Activated CD8-positive, alpha-beta T cell treated with anti-CD3 and anti-CD28 coated beads for 36 hours (primary cell): ENCODE measurements at regions not wholly inside any gene's neighbourhood (a gene's known extent, or its start where the extent isn't known, plus 50 kb on each side); places are given as distances from the start of the nearest gene placed in this dataset.

Experiments
- ATAC-seq: fragments of 200-7000 bp; cut with Tn5 transposase; one replicate; pipeline ENCODE4 v1.10.0; 2021; ENCODE audit warnings: mild to moderate bottlenecking, moderate library complexity
- CTCF ChIA-PET: fragments of 350-600 bp; sonication (Branson Sonifier 250); formaldehyde crosslinking; loops from one replicate; lab custom pipeline; 2021; ENCODE audit warnings: antibody characterized with exemption; lab: Charles Lee
- POLR2A ChIA-PET: fragments of 350-600 bp; sonication (Branson Sonifier 250); formaldehyde crosslinking; loops from one replicate; lab custom pipeline; 2021; ENCODE audit warnings: antibody characterized with exemption; lab: Charles Lee
- DNase-seq: peaks from one replicate; pipeline ENCODE4 v3.0.0-alpha.2; 2020
- H3K27ac Mint-ChIP-seq: one replicate; pipeline ENCODE4 v1.8.0; 2021; ENCODE audit warnings: mild to moderate bottlenecking, mixed read lengths
- H3K27me3 Mint-ChIP-seq: one replicate; pipeline ENCODE4 v1.8.0; 2021; ENCODE audit warnings: mixed read lengths
- H3K36me3 Mint-ChIP-seq: one replicate; pipeline ENCODE4 v1.8.0; 2021; ENCODE audit warnings: low read depth, mixed read lengths
- H3K4me1 Mint-ChIP-seq: one replicate; pipeline ENCODE4 v1.8.0; 2021; ENCODE audit warnings: low read depth, mixed read lengths
- H3K4me3 Mint-ChIP-seq: one replicate; pipeline ENCODE4 v1.8.0; 2021; ENCODE audit warnings: mild to moderate bottlenecking, moderate library complexity, mixed read lengths
- H3K9me3 Mint-ChIP-seq: one replicate; pipeline ENCODE4 v1.8.0; 2021; ENCODE audit warnings: mixed read lengths
- intact Hi-C: fragments of 100-400 bp; cut with micrococcal nuclease; formaldehyde crosslinking; loops from one replicate; pipeline ENCODE4 v1.10.0; 2022
- TF ChIP-seq, protein P1 (sequence below): fragments of 200-600 bp; IDR thresholded peaks from one replicate; pipeline ENCODE4 v1.8.0; 2022; ENCODE audit warnings: antibody characterized with exemption, mild to moderate bottlenecking

DNA sequence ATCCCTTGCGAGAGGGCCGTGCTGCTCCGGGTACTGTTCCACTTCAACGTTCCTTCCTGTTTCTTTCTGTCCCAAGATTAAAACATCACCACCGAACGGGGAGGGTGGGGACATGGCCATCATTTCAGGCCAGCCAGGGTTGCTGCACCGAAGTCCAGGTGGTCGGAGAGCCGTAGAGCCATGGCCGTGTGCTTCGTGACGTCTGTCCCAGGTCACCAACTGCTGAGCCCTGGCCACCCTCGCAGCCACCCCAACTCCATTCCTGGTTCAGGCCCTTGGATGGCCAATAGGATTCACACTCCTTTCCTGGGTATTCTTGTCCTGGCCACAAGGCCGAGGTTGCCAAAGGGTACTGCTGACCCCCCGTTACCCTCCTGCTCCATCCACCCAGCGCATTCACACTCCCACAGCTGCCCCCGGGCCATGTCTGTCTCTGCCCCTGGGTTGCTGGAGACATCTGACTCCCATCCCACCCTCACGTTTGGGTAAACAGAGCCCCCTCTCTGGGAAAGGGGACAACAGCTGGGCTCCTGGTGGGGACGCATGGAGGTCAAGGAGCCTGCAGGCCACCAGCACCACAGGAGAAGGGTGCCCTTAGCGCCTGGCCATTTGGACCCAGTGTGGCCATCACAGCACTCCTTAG is 103.2 kb downstream of the HMX1 start:
- H3K4me3 Mint-ChIP-seq = no peak overlapping the region
- intact Hi-C loops = no loop called here

DNA sequence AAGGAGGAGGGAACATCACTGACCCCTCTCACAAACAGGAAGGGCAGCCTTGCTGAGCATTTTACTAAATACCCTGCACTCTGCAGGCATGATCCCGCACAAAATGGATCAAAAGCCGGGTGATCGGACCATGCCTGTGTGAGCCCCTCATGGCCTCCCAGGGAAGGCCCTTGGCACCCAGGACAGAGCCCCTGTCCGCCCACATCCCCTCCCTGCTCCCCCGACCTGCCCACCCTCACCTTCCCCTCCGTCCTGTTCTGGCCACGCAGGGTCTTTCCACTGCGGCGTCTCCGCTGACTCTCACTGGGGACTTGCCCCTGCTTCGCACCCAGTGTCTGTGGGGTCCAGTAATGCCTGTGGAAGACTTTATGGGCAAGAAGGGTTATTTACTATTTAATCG is 105.0 kb downstream of the HMX1 start:
- no peaks in the 10 kb centered on the region for H3K4me1 Mint-ChIP-seq
- H3K4me3 Mint-ChIP-seq = no peak overlapping the region
- no peaks in the 10 kb centered on the region for H3K9me3 Mint-ChIP-seq
- ATAC-seq (no peak), DNase-seq (no peak)
- CTCF ChIA-PET = no interaction called here
- intact Hi-C loops = no loop called here
- POLR2A ChIA-PET = no interaction called here
- no peaks in the 10 kb centered on the region for H3K27me3 Mint-ChIP-seq
- TF ChIP-seq, protein P1, sequence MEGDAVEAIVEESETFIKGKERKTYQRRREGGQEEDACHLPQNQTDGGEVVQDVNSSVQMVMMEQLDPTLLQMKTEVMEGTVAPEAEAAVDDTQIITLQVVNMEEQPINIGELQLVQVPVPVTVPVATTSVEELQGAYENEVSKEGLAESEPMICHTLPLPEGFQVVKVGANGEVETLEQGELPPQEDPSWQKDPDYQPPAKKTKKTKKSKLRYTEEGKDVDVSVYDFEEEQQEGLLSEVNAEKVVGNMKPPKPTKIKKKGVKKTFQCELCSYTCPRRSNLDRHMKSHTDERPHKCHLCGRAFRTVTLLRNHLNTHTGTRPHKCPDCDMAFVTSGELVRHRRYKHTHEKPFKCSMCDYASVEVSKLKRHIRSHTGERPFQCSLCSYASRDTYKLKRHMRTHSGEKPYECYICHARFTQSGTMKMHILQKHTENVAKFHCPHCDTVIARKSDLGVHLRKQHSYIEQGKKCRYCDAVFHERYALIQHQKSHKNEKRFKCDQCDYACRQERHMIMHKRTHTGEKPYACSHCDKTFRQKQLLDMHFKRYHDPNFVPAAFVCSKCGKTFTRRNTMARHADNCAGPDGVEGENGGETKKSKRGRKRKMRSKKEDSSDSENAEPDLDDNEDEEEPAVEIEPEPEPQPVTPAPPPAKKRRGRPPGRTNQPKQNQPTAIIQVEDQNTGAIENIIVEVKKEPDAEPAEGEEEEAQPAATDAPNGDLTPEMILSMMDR = no peak
- H3K36me3 Mint-ChIP-seq = no peaks in the 10 kb centered on the region
- no peak overlapping the region for H3K27ac Mint-ChIP-seq

More for the DNA sequence above, 103.2 kb downstream of the HMX1 start:
- no peak for ATAC-seq
- Mint-ChIP-seq H3K27ac (no peak overlapping the region), H3K27me3 (no peaks in the 10 kb centered on the region), H3K36me3 (no peaks in the 10 kb centered on the region), H3K4me1 (no peaks in the 10 kb centered on the region), H3K9me3 (no peaks in the 10 kb centered on the region)
- ChIA-PET POLR2A (no interaction called here), CTCF (no interaction called here)
- TF ChIP-seq, protein P1 = no peak
- no peak for DNase-seq

DNA sequence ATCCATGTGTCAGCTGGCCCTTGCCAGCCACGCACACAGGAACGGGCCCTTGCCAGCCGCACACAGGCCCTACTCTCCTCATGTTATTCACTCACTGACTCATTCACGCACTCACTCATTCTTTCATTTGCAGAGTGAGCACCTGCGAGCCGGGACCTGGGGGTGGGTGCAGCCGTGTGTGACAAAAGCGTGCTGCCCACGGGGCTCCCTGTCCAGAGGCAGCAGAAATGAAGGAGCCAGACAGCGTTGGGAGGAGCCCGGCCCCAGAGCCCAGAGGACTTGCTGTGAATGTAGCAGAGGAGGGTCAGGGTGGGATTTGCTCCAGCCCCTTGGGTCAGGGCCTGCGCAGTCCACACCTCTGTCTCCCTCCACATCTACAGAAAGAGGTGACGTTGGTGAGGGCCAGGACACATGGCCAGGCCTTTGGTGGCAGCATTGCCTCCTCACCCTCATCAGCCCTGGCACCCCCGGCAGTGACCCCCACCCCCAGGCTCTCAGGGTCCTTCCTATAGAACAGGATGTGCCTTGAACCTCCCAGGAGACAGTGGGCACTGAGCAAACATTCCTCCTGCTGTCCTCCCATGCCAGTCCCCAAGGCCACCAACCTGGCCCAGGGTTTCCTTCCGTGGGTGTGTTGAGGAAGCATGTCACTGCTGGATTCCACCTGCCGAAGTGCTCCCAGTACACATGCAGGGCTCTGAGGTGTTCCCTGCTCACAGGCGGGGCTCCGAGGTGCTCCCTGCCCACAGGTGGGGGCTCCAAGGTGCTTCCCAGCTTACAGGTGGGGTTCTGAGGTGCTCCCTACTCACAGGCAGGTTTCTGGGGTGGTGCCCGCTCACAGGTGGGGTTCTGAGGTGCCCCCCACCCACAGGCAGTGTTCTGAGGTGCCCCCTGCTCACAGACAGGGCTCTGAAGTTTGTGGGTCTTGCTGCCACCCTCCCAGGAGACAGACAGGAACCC is 105.7 kb downstream of the HMX1 start:
- DNase-seq (no peak), ATAC-seq (no peak)
- intact Hi-C loops = no loop called here
- H3K4me3 Mint-ChIP-seq = no peak overlapping the region
- TF ChIP-seq, protein P1 = no peak
- H3K9me3 Mint-ChIP-seq = no peaks in the 10 kb centered on the region
- CTCF ChIA-PET = no interaction called here
- POLR2A ChIA-PET = no interaction called here
- no peaks in the 10 kb centered on the region for H3K27me3 Mint-ChIP-seq
- no peaks in the 10 kb centered on the region for H3K4me1 Mint-ChIP-seq
- no peaks in the 10 kb centered on the region for H3K36me3 Mint-ChIP-seq
- no peak overlapping the region for H3K27ac Mint-ChIP-seq

DNA sequence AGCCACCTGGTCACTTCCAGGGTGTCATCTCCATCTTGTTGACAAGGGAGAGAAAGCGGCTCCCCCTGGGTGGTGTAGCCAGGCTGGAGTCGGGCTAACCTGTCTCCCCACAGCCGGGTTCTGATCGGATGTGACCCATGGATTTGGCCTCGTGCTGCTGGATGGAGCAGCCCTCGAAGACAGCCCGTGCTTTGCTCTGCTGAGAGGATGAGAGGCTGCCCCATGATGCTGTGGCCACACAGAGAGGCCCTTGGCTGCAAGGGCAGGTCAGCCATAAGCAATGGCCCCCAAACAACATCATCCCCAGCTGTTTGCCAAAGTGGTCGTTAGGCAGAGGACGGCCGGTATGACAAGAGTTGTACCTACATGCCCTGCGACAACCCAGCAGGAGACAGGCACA is 106.6 kb downstream of the HMX1 start:
- ATAC-seq (no peak), DNase-seq (no peak)
- POLR2A ChIA-PET = no interaction called here
- TF ChIP-seq, protein P1 = no peak
- no peak overlapping the region for H3K4me3 Mint-ChIP-seq
- H3K4me1 Mint-ChIP-seq = no peaks in the 10 kb centered on the region
- intact Hi-C loops = no loop called here
- H3K9me3 Mint-ChIP-seq = no peaks in the 10 kb centered on the region
- no peaks in the 10 kb centered on the region for H3K27me3 Mint-ChIP-seq
- CTCF ChIA-PET = no interaction called here
- H3K36me3 Mint-ChIP-seq = no peaks in the 10 kb centered on the region
- no peak overlapping the region for H3K27ac Mint-ChIP-seq
